ENCODE measurements at regions not wholly inside any gene's neighbourhood (a gene's known extent, or its start where the extent isn't known, plus 50 kb on each side); places are given as distances from the start of the nearest gene placed in this dataset.

GRCh38 chr12:91422127-91422526 is 239.5 kb upstream of the DCN start:
- Mint-ChIP-seq H3K9me3 (no peaks in the 10 kb centered on the region), H3K36me3 (no peaks in the 10 kb centered on the region), H3K27ac (no peak overlapping the region), H3K4me3 (no peak overlapping the region), H3K27me3 (peaks cover 19 to 27% (median 20%) of the 10 kb centered on the region in 3 donors), H3K4me1 (no peaks in the 10 kb centered on the region)
- DNase-seq = no peak
- ATAC-seq (ENCODE audit: low read depth in 2 of 2) = no peak

- Mint-ChIP-seq H3K9me3 (peaks cover 0 to 1% (median 0%) of the 10 kb centered on the region in 7 donors), H3K36me3 (no peaks in the 10 kb centered on the region), H3K4me3 (no peak overlapping the region), H3K4me1 (no peaks in the 10 kb centered on the region), H3K27me3 (peaks cover 30 to 39% (median 30%) of the 10 kb centered on the region in 3 donors), H3K27ac (no peak overlapping the region)
- DNase-seq (no peak), ATAC-seq (ENCODE audit: low read depth in 2 of 2) (no peak)
These were observed 237.2 kb upstream of the DCN start for GRCh38 chr12:91419809-91420208.

- ATAC-seq (ENCODE audit: low read depth in 2 of 2) (no peak), DNase-seq (no peak)
- Mint-ChIP-seq H3K4me3 (no peak overlapping the region), H3K4me1 (no peaks in the 10 kb centered on the region), H3K27me3 (peaks cover 32 to 39% (median 38%) of the 10 kb centered on the region in 3 donors), H3K9me3 (peaks cover 0 to 1% (median 0%) of the 10 kb centered on the region in 7 donors), H3K27ac (no peak overlapping the region), H3K36me3 (no peaks in the 10 kb centered on the region)
These were observed 235.8 kb upstream of the DCN start for GRCh38 chr12:91418221-91419090.

- Mint-ChIP-seq H3K36me3 (no peaks in the 10 kb centered on the region), H3K9me3 (peaks cover 0 to 1% (median 0%) of the 10 kb centered on the region in 7 donors), H3K4me1 (no peaks in the 10 kb centered on the region), H3K27me3 (peaks cover 27 to 34% (median 33%) of the 10 kb centered on the region in 3 donors), H3K27ac (no peak overlapping the region), H3K4me3 (no peak overlapping the region)
- DNase-seq (no peak), ATAC-seq (ENCODE audit: low read depth in 2 of 2) (no peak)
These were observed 235.0 kb upstream of the DCN start for GRCh38 chr12:91417650-91418049.

- Mint-ChIP-seq H3K9me3 (peaks cover 0 to 1% (median 0%) of the 10 kb centered on the region in 7 donors), H3K27ac (no peak overlapping the region), H3K4me1 (no peaks in the 10 kb centered on the region), H3K4me3 (no peak overlapping the region), H3K36me3 (no peaks in the 10 kb centered on the region), H3K27me3 (peaks cover 28 to 35% (median 32%) of the 10 kb centered on the region in 3 donors)
- DNase-seq (no peak), ATAC-seq (ENCODE audit: low read depth in 2 of 2) (no peak)
These were observed 232.0 kb upstream of the DCN start for GRCh38 chr12:91414636-91415035.

GRCh38 chr12:91413581-91414546 is 231.2 kb upstream of the DCN start:
- H3K4me3 Mint-ChIP-seq = no peak overlapping the region
- DNase-seq = no peak
- H3K27ac Mint-ChIP-seq = no peak overlapping the region
- no peaks in the 10 kb centered on the region for H3K36me3 Mint-ChIP-seq
- peaks cover 28 to 35% (median 32%) of the 10 kb centered on the region in 3 donors for H3K27me3 Mint-ChIP-seq
- H3K9me3 Mint-ChIP-seq = peaks cover 0 to 1% (median 0%) of the 10 kb centered on the region in 7 donors
- no peak for ATAC-seq (ENCODE audit: low read depth in 2 of 2)
- H3K4me1 Mint-ChIP-seq = no peaks in the 10 kb centered on the region

GRCh38 chr12:91406920-91407341 is 224.3 kb upstream of the DCN start:
- Mint-ChIP-seq H3K9me3 (no peaks in the 10 kb centered on the region), H3K27me3 (peaks cover 6 to 13% (median 12%) of the 10 kb centered on the region in 3 donors), H3K27ac (peak overlapping the region in 1 of 6 donors; percentile 9), H3K36me3 (no peaks in the 10 kb centered on the region), H3K4me1 (no peaks in the 10 kb centered on the region), H3K4me3 (no peak overlapping the region)
- DNase-seq (no peak), ATAC-seq (ENCODE audit: low read depth in 2 of 2) (no peak)

- no peaks in the 10 kb centered on the region for H3K9me3 Mint-ChIP-seq
- no peaks in the 10 kb centered on the region for H3K4me1 Mint-ChIP-seq
- H3K4me3 Mint-ChIP-seq = no peak overlapping the region
- peaks cover 5 to 15% (median 13%) of the 10 kb centered on the region in 3 donors for H3K27me3 Mint-ChIP-seq
- ATAC-seq (ENCODE audit: low read depth in 2 of 2) = no peak
- no peak for DNase-seq
- peak overlapping the region in 1 of 6 donors; percentile 35 for H3K27ac Mint-ChIP-seq
- no peaks in the 10 kb centered on the region for H3K36me3 Mint-ChIP-seq
These were observed 221.8 kb upstream of the DCN start for GRCh38 chr12:91404441-91404840.

- H3K4me3 Mint-ChIP-seq = no peak overlapping the region
These were observed 218.6 kb upstream of the DCN start for GRCh38 chr12:91401190-91401589.

GRCh38 chr12:91400271-91400670 is 217.7 kb upstream of the DCN start:
- Mint-ChIP-seq H3K9me3 (no peaks in the 10 kb centered on the region), H3K36me3 (no peaks in the 10 kb centered on the region), H3K4me3 (no peak overlapping the region), H3K4me1 (no peaks in the 10 kb centered on the region), H3K27ac (no peak overlapping the region), H3K27me3 (peaks cover 5 to 23% (median 8%) of the 10 kb centered on the region in 3 donors)
- no peak for ATAC-seq (ENCODE audit: low read depth in 2 of 2)
- DNase-seq = no peak

More at GRCh38 chr12:91401190-91401589, 218.6 kb upstream of the DCN start:
- no peaks in the 10 kb centered on the region for H3K4me1 Mint-ChIP-seq
- peak overlapping the region in 1 of 6 donors; percentile 70 for H3K27ac Mint-ChIP-seq
- DNase-seq (no peak), ATAC-seq (ENCODE audit: low read depth in 2 of 2) (no peak)
- no peaks in the 10 kb centered on the region for H3K9me3 Mint-ChIP-seq
- H3K27me3 Mint-ChIP-seq = peaks cover 5 to 23% (median 8%) of the 10 kb centered on the region in 3 donors
- no peaks in the 10 kb centered on the region for H3K36me3 Mint-ChIP-seq

- no peak overlapping the region for H3K4me3 Mint-ChIP-seq
- H3K27me3 Mint-ChIP-seq = peaks cover 15 to 21% (median 15%) of the 10 kb centered on the region in 3 donors
- DNase-seq = no peak
- H3K4me1 Mint-ChIP-seq = no peaks in the 10 kb centered on the region
- no peak overlapping the region for H3K27ac Mint-ChIP-seq
- no peaks in the 10 kb centered on the region for H3K9me3 Mint-ChIP-seq
- H3K36me3 Mint-ChIP-seq = no peaks in the 10 kb centered on the region
- ATAC-seq (ENCODE audit: low read depth in 2 of 2) = no peak
These were observed 215.4 kb upstream of the DCN start for GRCh38 chr12:91397866-91398532.

- H3K9me3 Mint-ChIP-seq = no peaks in the 10 kb centered on the region
These were observed 213.7 kb upstream of the DCN start for GRCh38 chr12:91396293-91396692.

GRCh38 chr12:91395628-91396135 is 213.1 kb upstream of the DCN start:
- no peak for DNase-seq
- H3K27ac Mint-ChIP-seq = no peak overlapping the region
- no peaks in the 10 kb centered on the region for H3K4me1 Mint-ChIP-seq
- peaks cover 10 to 20% (median 20%) of the 10 kb centered on the region in 3 donors for H3K27me3 Mint-ChIP-seq
- no peaks in the 10 kb centered on the region for H3K36me3 Mint-ChIP-seq
- no peak overlapping the region for H3K4me3 Mint-ChIP-seq
- no peak for ATAC-seq (ENCODE audit: low read depth in 2 of 2)
- peaks cover 0 to 2% (median 0%) of the 10 kb centered on the region in 7 donors for H3K9me3 Mint-ChIP-seq

More at GRCh38 chr12:91396293-91396692, 213.7 kb upstream of the DCN start:
- no peaks in the 10 kb centered on the region for H3K36me3 Mint-ChIP-seq
- H3K4me1 Mint-ChIP-seq = no peaks in the 10 kb centered on the region
- H3K27me3 Mint-ChIP-seq = peaks cover 13 to 20% (median 20%) of the 10 kb centered on the region in 3 donors
- DNase-seq (no peak), ATAC-seq (ENCODE audit: low read depth in 2 of 2) (no peak)
- no peak overlapping the region for H3K27ac Mint-ChIP-seq
- H3K4me3 Mint-ChIP-seq = no peak overlapping the region
